ENCODE measurements at regions not wholly inside any gene's neighbourhood (a gene's known extent, or its start where the extent isn't known, plus 50 kb on each side); places are given as distances from the start of the nearest gene placed in this dataset.

DNA sequence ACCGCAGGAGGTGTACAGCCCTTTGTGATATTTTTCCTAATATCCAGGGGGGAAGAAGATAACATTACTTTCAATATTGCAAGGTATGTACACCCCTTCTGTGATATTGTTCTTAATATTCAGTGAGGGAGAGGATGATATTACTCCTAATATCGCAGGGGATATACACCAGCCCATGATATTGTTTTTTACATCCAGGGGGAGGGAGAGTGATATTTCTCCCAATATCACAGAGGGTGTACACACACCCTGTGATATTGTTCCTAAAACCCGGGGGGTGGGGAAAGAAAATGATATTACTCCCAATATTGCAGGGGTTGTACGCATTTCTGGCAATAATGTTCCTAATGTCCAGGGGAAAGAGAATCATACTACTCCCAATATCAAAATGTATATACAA lies 58.0 kb upstream of the SLC25A48 start:
- DNase-seq: no peak
- H3K4me3 ChIP-seq (ENCODE audit: low read length in 2 of 2): no peak overlapping the region
- intact Hi-C loops (cut with micrococcal nuclease): no loop called here
- H3K4me1 ChIP-seq (ENCODE audit: insufficient read depth, low read length): no peaks in the 10 kb centered on the region
- H3K9me3 ChIP-seq (ENCODE audit: control insufficient read depth in 1 of 2, low read length in 2 of 2): no peaks in the 10 kb centered on the region
- no peaks in the 10 kb centered on the region for H3K36me3 Mint-ChIP-seq
- no peak overlapping the region for H3K4me3 Mint-ChIP-seq
- no peaks in the 10 kb centered on the region for H3K9me3 Mint-ChIP-seq
- peaks cover 4 to 20% of the 10 kb centered on the region in 2 donors for H3K27me3 Mint-ChIP-seq
- no peaks in the 10 kb centered on the region for H3K4me1 Mint-ChIP-seq
- H3K27ac ChIP-seq (ENCODE audit: low read depth, low read length): no peak overlapping the region
- H3K27ac Mint-ChIP-seq: no peak overlapping the region
- H3K36me3 ChIP-seq (ENCODE audit: insufficient read depth, low read length): no peaks in the 10 kb centered on the region
- CTCF ChIA-PET (ENCODE audit: partially characterized antibody): no interaction called here
- POLR2A ChIA-PET (ENCODE audit: partially characterized antibody): no interaction called here
- H3K27me3 ChIP-seq (ENCODE audit: insufficient read depth, low read length): peaks cover 5% of the 10 kb centered on the region

- Mint-ChIP-seq H3K9me3 (peaks cover 0 to 20% (median 4%) of the 10 kb centered on the region in 8 donors), H3K4me1 (no peaks in the 10 kb centered on the region), H3K27ac (no peak overlapping the region), H3K4me3 (no peak overlapping the region), H3K36me3 (no peaks in the 10 kb centered on the region), H3K27me3 (peaks cover 0 to 2% of the 10 kb centered on the region in 2 donors)
- intact Hi-C loops (cut with micrococcal nuclease): no loop called here
- Histone ChIP-seq H3K27ac (ENCODE audit: low read depth, low read length) (no peak overlapping the region), H3K36me3 (ENCODE audit: insufficient read depth, low read length) (no peaks in the 10 kb centered on the region), H3K4me3 (ENCODE audit: low read length in 2 of 2) (no peak overlapping the region), H3K27me3 (ENCODE audit: insufficient read depth, low read length) (no peaks in the 10 kb centered on the region), H3K9me3 (ENCODE audit: control insufficient read depth in 1 of 2, low read length in 2 of 2) (no peaks in the 10 kb centered on the region), H3K4me1 (ENCODE audit: insufficient read depth, low read length) (no peaks in the 10 kb centered on the region)
- DNase-seq: no peak
- ChIA-PET POLR2A (ENCODE audit: partially characterized antibody) (no interaction called here), CTCF (ENCODE audit: partially characterized antibody) (no interaction called here)
Observed at GRCh38 chr5:135761746-135762145, 72.7 kb upstream of the SLC25A48 start.

- no peaks in the 10 kb centered on the region for H3K4me1 ChIP-seq (ENCODE audit: insufficient read depth, low read length)
- H3K36me3 ChIP-seq (ENCODE audit: insufficient read depth, low read length): no peaks in the 10 kb centered on the region
- H3K27me3 ChIP-seq (ENCODE audit: insufficient read depth, low read length): no peaks in the 10 kb centered on the region
- H3K27ac ChIP-seq (ENCODE audit: low read depth, low read length): no peak overlapping the region
- no peak overlapping the region for H3K4me3 ChIP-seq (ENCODE audit: low read length in 2 of 2)
- H3K27me3 Mint-ChIP-seq: peaks cover 0 to 2% of the 10 kb centered on the region in 2 donors
- ChIA-PET CTCF (ENCODE audit: partially characterized antibody) (no interaction called here), POLR2A (ENCODE audit: partially characterized antibody) (no interaction called here)
- H3K4me3 Mint-ChIP-seq: no peak overlapping the region
- H3K27ac Mint-ChIP-seq: no peak overlapping the region
- peaks cover 0 to 9% (median 1%) of the 10 kb centered on the region in 8 donors for H3K9me3 Mint-ChIP-seq
- H3K9me3 ChIP-seq (ENCODE audit: control insufficient read depth in 1 of 2, low read length in 2 of 2): no peaks in the 10 kb centered on the region
- DNase-seq: no peak
- no peaks in the 10 kb centered on the region for H3K4me1 Mint-ChIP-seq
- no peaks in the 10 kb centered on the region for H3K36me3 Mint-ChIP-seq
- intact Hi-C loops (cut with micrococcal nuclease): no loop called here
Observed at GRCh38 chr5:135759149-135759784, 75.2 kb upstream of the SLC25A48 start.

- Mint-ChIP-seq H3K4me3 (no peak overlapping the region), H3K27me3 (no peaks in the 10 kb centered on the region), H3K36me3 (no peaks in the 10 kb centered on the region), H3K4me1 (no peaks in the 10 kb centered on the region), H3K9me3 (peaks cover 0 to 2% (median 0%) of the 10 kb centered on the region in 8 donors), H3K27ac (no peak overlapping the region)
- H3K4me1 ChIP-seq (ENCODE audit: insufficient read depth, low read length): no peaks in the 10 kb centered on the region
- no peaks in the 10 kb centered on the region for H3K9me3 ChIP-seq (ENCODE audit: control insufficient read depth in 1 of 2, low read length in 2 of 2)
- POLR2A ChIA-PET (ENCODE audit: partially characterized antibody): no interaction called here
- no peaks in the 10 kb centered on the region for H3K27me3 ChIP-seq (ENCODE audit: insufficient read depth, low read length)
- H3K36me3 ChIP-seq (ENCODE audit: insufficient read depth, low read length): no peaks in the 10 kb centered on the region
- intact Hi-C loops (cut with micrococcal nuclease): no loop called here
- no peak overlapping the region for H3K4me3 ChIP-seq (ENCODE audit: low read length in 2 of 2)
- H3K27ac ChIP-seq (ENCODE audit: low read depth, low read length): no peak overlapping the region
- DNase-seq: no peak
- CTCF ChIA-PET (ENCODE audit: partially characterized antibody): no interaction called here
Observed at GRCh38 chr5:135753990-135754389, 80.5 kb upstream of the SLC25A48 start.

- intact Hi-C loops (cut with micrococcal nuclease): no loop called here
- ChIA-PET CTCF (ENCODE audit: partially characterized antibody) (no interaction called here), POLR2A (ENCODE audit: partially characterized antibody) (no interaction called here)
- no peak overlapping the region for H3K27ac Mint-ChIP-seq
- no peak for DNase-seq
- H3K9me3 Mint-ChIP-seq: peaks cover 0 to 5% (median 3%) of the 10 kb centered on the region in 8 donors
- H3K36me3 ChIP-seq (ENCODE audit: insufficient read depth, low read length): no peaks in the 10 kb centered on the region
- no peaks in the 10 kb centered on the region for H3K9me3 ChIP-seq (ENCODE audit: control insufficient read depth in 1 of 2, low read length in 2 of 2)
- H3K27me3 Mint-ChIP-seq: peaks cover 2 to 4% of the 10 kb centered on the region in 2 donors
- no peaks in the 10 kb centered on the region for H3K27me3 ChIP-seq (ENCODE audit: insufficient read depth, low read length)
- no peaks in the 10 kb centered on the region for H3K36me3 Mint-ChIP-seq
- no peak overlapping the region for H3K4me3 ChIP-seq (ENCODE audit: low read length in 2 of 2)
- no peak overlapping the region for H3K27ac ChIP-seq (ENCODE audit: low read depth, low read length)
- H3K4me3 Mint-ChIP-seq: no peak overlapping the region
- H3K4me1 Mint-ChIP-seq: no peaks in the 10 kb centered on the region
- no peaks in the 10 kb centered on the region for H3K4me1 ChIP-seq (ENCODE audit: insufficient read depth, low read length)
Observed at GRCh38 chr5:135750506-135750905, 84.0 kb upstream of the SLC25A48 start.

DNA sequence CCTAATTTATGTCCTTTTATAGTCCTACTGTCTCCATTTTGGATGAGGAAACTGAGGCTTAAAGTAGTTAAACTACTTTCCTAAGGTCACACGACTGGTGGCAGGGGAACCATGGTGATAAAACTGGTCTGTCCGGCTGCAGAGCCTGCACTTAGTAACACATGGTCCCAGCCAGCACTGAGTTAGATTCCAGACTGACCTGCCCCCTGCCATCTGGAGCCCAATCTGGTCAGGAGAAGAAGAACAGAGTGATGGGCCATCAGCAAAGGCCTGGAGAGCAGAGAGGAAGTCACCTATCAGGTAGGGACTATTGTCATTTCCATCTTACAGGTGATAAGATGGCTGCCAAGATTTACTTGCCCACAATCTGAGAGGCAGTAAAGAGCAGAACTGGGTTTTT lies 86.6 kb upstream of the SLC25A48 start:
- POLR2A ChIA-PET (ENCODE audit: partially characterized antibody): no interaction called here
- H3K4me1 ChIP-seq (ENCODE audit: insufficient read depth, low read length): no peaks in the 10 kb centered on the region
- no peak overlapping the region for H3K4me3 ChIP-seq (ENCODE audit: low read length in 2 of 2)
- no peaks in the 10 kb centered on the region for H3K36me3 Mint-ChIP-seq
- H3K4me3 Mint-ChIP-seq: no peak overlapping the region
- no peaks in the 10 kb centered on the region for H3K9me3 ChIP-seq (ENCODE audit: control insufficient read depth in 1 of 2, low read length in 2 of 2)
- no peak overlapping the region for H3K27ac Mint-ChIP-seq
- no peaks in the 10 kb centered on the region for H3K4me1 Mint-ChIP-seq
- H3K27me3 ChIP-seq (ENCODE audit: insufficient read depth, low read length): no peaks in the 10 kb centered on the region
- DNase-seq: no peak
- H3K27me3 Mint-ChIP-seq: peaks cover 2 to 4% of the 10 kb centered on the region in 2 donors
- CTCF ChIA-PET (ENCODE audit: partially characterized antibody): no interaction called here
- no peak overlapping the region for H3K27ac ChIP-seq (ENCODE audit: low read depth, low read length)
- no peaks in the 10 kb centered on the region for H3K36me3 ChIP-seq (ENCODE audit: insufficient read depth, low read length)
- H3K9me3 Mint-ChIP-seq: peaks cover 0 to 6% (median 4%) of the 10 kb centered on the region in 8 donors
- intact Hi-C loops (cut with micrococcal nuclease): no loop called here

DNA sequence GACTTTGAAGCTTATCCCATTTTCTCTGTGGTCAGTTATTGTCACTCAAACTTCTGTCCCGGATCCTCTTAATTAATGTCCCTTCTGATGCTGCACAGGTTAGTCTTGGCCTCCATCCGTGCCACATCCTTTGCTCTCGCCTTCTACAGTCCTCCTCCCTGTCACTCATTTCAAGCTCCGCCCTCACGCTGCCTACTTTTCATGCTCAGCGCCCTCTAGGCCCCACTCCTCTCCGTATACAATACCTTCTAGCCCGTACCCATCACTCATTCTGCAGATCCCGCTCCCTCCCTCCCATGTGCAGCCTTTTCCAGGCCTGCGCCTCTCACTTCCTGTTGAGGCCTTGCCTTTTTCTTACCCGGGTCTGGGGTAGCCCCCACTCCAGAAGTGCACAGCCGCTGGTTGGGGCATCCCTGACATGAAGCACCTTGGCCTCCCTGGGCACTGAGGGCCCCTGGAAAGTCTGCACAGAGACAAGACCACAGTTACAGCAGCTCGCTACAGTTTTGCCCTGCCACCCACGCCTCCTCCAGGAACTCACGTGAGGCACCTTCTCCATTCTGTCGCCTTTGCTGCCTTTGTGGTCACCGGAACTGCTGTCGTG lies 88.5 kb upstream of the SLC25A48 start:
- no peaks in the 10 kb centered on the region for H3K4me1 Mint-ChIP-seq
- no peak overlapping the region for H3K4me3 ChIP-seq (ENCODE audit: low read length in 2 of 2)
- DNase-seq: no peak
- H3K4me1 ChIP-seq (ENCODE audit: insufficient read depth, low read length): no peaks in the 10 kb centered on the region
- no peak overlapping the region for H3K27ac ChIP-seq (ENCODE audit: low read depth, low read length)
- H3K27me3 ChIP-seq (ENCODE audit: insufficient read depth, low read length): no peaks in the 10 kb centered on the region
- ChIA-PET CTCF (ENCODE audit: partially characterized antibody) (no interaction called here), POLR2A (ENCODE audit: partially characterized antibody) (no interaction called here)
- H3K36me3 ChIP-seq (ENCODE audit: insufficient read depth, low read length): no peaks in the 10 kb centered on the region
- H3K27me3 Mint-ChIP-seq: peaks cover 2 to 4% of the 10 kb centered on the region in 2 donors
- no peak overlapping the region for H3K27ac Mint-ChIP-seq
- peaks cover 0 to 6% (median 4%) of the 10 kb centered on the region in 8 donors for H3K9me3 Mint-ChIP-seq
- no peak overlapping the region for H3K4me3 Mint-ChIP-seq
- no peaks in the 10 kb centered on the region for H3K36me3 Mint-ChIP-seq
- H3K9me3 ChIP-seq (ENCODE audit: control insufficient read depth in 1 of 2, low read length in 2 of 2): no peaks in the 10 kb centered on the region
- intact Hi-C loops (cut with micrococcal nuclease): no loop called here
